H1 (cell line): ENCODE measurements at regions not wholly inside any gene's neighbourhood (a gene's known extent, or its start where the extent isn't known, plus 50 kb on each side); places are given as distances from the start of the nearest gene placed in this dataset.

Source experiments
- BACH1 ChIP-seq: IDR thresholded peaks from 2 replicates; pipeline ENCODE4 v1.6.1; 2012; ENCODE audit warnings: low read length, improper control_type of control experiment
- CBX5 ChIP-seq: fragments of 300-800, 300-1000 bp; sonication (generic); IDR thresholded peaks from 2 replicates; pipeline ENCODE4 v1.7.1; 2016; ENCODE audit warnings: antibody characterized with exemption, low read length, low read depth
- CBX8 ChIP-seq: fragments of 300-800, 300-1000 bp; sonication (generic); IDR thresholded peaks from 2 replicates; pipeline ENCODE4 v1.7.1; 2016; ENCODE audit warnings: low read depth, low read length, borderline replicate concordance
- FOSL1 ChIP-seq: IDR thresholded peaks from 2 replicates; pipeline ENCODE4 v1.6.1; 2011; ENCODE audit warnings: mild to moderate bottlenecking, low read depth, low read length, moderate library complexity; ENCODE audit not compliant: insufficient read depth
- NRF1 ChIP-seq: IDR thresholded peaks from 2 replicates; pipeline ENCODE4 v1.6.1; 2011; ENCODE audit warnings: mild to moderate bottlenecking, low read depth, low read length, improper control_type of control experiment
- SUZ12 ChIP-seq: fragments of 200-600 bp; sonication (generic); IDR thresholded peaks from 2 replicates; pipeline ENCODE4 v1.6.1; 2012; ENCODE audit warnings: mild to moderate bottlenecking, inconsistent platforms, low read length, moderate library complexity, mixed read lengths
- TF ChIP-seq, protein P1 (sequence below): IDR thresholded peaks from 2 replicates; pipeline ENCODE4 v1.6.1; 2011; ENCODE audit warnings: low read length, improper control_type of control experiment

DNA sequence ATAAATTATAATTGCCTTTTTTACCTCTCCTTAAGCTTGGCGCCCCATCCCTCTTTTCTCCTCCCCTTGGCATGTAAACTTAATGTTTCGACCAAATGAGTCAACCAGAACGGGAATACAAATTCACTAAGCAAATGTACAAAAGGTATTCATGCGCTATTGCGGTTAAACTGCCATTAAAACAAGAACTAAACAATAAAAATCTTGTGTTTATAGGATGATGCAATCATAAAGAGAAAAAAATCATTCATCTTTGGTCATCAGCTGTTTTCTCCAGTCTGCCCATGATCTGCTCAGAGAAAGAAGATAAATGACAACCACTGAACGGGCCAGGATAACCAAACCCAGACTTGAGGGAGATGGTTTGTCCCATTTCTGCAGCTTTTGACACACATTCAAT is 534.2 kb upstream of the PLXNA2 start (continued):
- TF ChIP-seq FOSL1: no peak
- TF ChIP-seq SUZ12: no peak
- no peak for TF ChIP-seq BACH1
- TF ChIP-seq CBX8: no peak
- TF ChIP-seq CBX5: no peak
- TF ChIP-seq, protein P1, sequence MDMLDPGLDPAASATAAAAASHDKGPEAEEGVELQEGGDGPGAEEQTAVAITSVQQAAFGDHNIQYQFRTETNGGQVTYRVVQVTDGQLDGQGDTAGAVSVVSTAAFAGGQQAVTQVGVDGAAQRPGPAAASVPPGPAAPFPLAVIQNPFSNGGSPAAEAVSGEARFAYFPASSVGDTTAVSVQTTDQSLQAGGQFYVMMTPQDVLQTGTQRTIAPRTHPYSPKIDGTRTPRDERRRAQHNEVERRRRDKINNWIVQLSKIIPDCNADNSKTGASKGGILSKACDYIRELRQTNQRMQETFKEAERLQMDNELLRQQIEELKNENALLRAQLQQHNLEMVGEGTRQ: no peak
- TF ChIP-seq NRF1: no peak
- TF ChIP-seq, all 59 proteins: peak for 0
